ENCODE measurements at regions not wholly inside any gene's neighbourhood (a gene's known extent, or its start where the extent isn't known, plus 50 kb on each side); places are given as distances from the start of the nearest gene placed in this dataset.

GRCh38 chr2:120619579-120619978 lies 116.1 kb upstream of the GLI2 start (continued):
- TF ChIP-seq GMEB2 (CRISPR knock-in tag; IDR thresholded peaks at IDR 0.05; ENCODE audit: low read depth) (no peak), ZNF75D (CRISPR knock-in tag; IDR thresholded peaks at IDR 0.05; ENCODE audit: borderline replicate concordance) (no peak), NCOA1 (CRISPR knock-in tag; IDR thresholded peaks at IDR 0.05) (no peak), SRY (CRISPR knock-in tag; IDR thresholded peaks at IDR 0.05) (no peak), ZBTB1 (CRISPR knock-in tag; IDR thresholded peaks at IDR 0.05; ENCODE audit: borderline replicate concordance) (no peak), SP140L (CRISPR knock-in tag; IDR thresholded peaks at IDR 0.05; ENCODE audit: borderline replicate concordance) (no peak), TEAD2 (CRISPR knock-in tag; IDR thresholded peaks at IDR 0.05) (no peak), MIER2 (CRISPR knock-in tag; IDR thresholded peaks at IDR 0.05) (peak; percentile 59; the same call in 1 of the 2 replicates), ZNF460 (CRISPR knock-in tag; IDR thresholded peaks at IDR 0.05; ENCODE audit: borderline replicate concordance) (no peak), EP300 (IDR thresholded peaks at IDR 0.05; ENCODE audit: low read depth in 2 of 2, low read length in 2 of 2) (peak in 1 of 2 experiments; percentile 27; a peak in 1 of 4 replicates), EP300 (CRISPR knock-in tag; IDR thresholded peaks at IDR 0.05; ENCODE audit: borderline replicate concordance) (peak; percentile 22; the same call in 1 of the 2 replicates), MLLT10 (CRISPR knock-in tag; IDR thresholded peaks at IDR 0.05) (no peak), NCOA2 (CRISPR knock-in tag; IDR thresholded peaks at IDR 0.05) (peak; percentile 60), U2AF2 (IDR thresholded peaks at IDR 0.05; ENCODE audit: low read depth, low read length) (no peak), ZZZ3 (CRISPR knock-in tag; IDR thresholded peaks at IDR 0.05; ENCODE audit: borderline replicate concordance) (no peak), ZBTB20 (CRISPR knock-in tag; IDR thresholded peaks at IDR 0.05; ENCODE audit: borderline replicate concordance, low read depth) (no peak), ZNF414 (CRISPR knock-in tag; IDR thresholded peaks at IDR 0.05) (no peak), MYC (CRISPR knock-in tag; IDR thresholded peaks at IDR 0.05; ENCODE audit: borderline replicate concordance) (no peak), RXRB (CRISPR knock-in tag; IDR thresholded peaks at IDR 0.05; ENCODE audit: borderline replicate concordance) (peak; percentile 40; the same call in 1 of the 2 replicates), ZNF549 (CRISPR knock-in tag; IDR thresholded peaks at IDR 0.05) (no peak), ZBTB21 (CRISPR knock-in tag; IDR thresholded peaks at IDR 0.05) (no peak), CEBPG (CRISPR knock-in tag; IDR thresholded peaks at IDR 0.05) (no peak), PTBP1 (IDR thresholded peaks at IDR 0.05; ENCODE audit: low read depth, low read length, poor library complexity, severe bottlenecking) (no peak), ZNF616 (CRISPR knock-in tag; IDR thresholded peaks at IDR 0.05; ENCODE audit: low read depth) (no peak), ZNF205 (CRISPR knock-in tag; IDR thresholded peaks at IDR 0.05) (0 out of 2 replicates have a peak, but pooled peaks have one; percentile 17), SETDB1 (CRISPR knock-in tag; IDR thresholded peaks at IDR 0.05; ENCODE audit: borderline replicate concordance) (no peak), CCAR2 (optimal IDR thresholded peaks at IDR 0.05; ENCODE audit: low read depth, low read length) (no peak), POLR2AphosphoS5 (IDR thresholded peaks at IDR 0.05; ENCODE audit: low read depth, low read length) (no peak), SP1 (IDR thresholded peaks at IDR 0.05) (no peak), SP1 (CRISPR knock-in tag; IDR thresholded peaks at IDR 0.05) (no peak), ZKSCAN5 (CRISPR knock-in tag; IDR thresholded peaks at IDR 0.05) (no peak), TBL1XR1 (IDR thresholded peaks at IDR 0.05; ENCODE audit: borderline replicate concordance, low read length, partially characterized antibody) (peak; percentile 35), STAT5B (CRISPR knock-in tag; IDR thresholded peaks at IDR 0.05) (no peak), ZNF761 (CRISPR knock-in tag; conservative IDR thresholded peaks at IDR 0.05) (0 out of 2 replicates have a peak, but pooled peaks have one; percentile 36), ZNF776 (CRISPR knock-in tag; IDR thresholded peaks at IDR 0.05) (no peak)
